HG02973 (cell line): ENCODE measurements at regions not wholly inside any gene's neighbourhood (a gene's known extent, or its start where the extent isn't known, plus 50 kb on each side); places are given as distances from the start of the nearest gene placed in this dataset.
"Not testable (repeated sequence)": the region's sequence is repeated elsewhere in the genome, so short reads cannot be mapped to it uniquely, and the experiment has no call there.

Experiments used
- ATAC-seq: cut with Tn5 transposase; IDR thresholded peaks from one replicate; pipeline ENCODE4 v1.9.1; 2021; ENCODE audit warnings: moderate library complexity; ENCODE audit not compliant: unreplicated experiment

- ATAC-seq = not testable (repeated sequence)
Observed at GRCh38 chr9:61817127-61817705, 627.4 kb downstream of the SPATA31A7 start.

GRCh38 chr9:61853624-61854259 is 663.9 kb downstream of the SPATA31A7 start:
- ATAC-seq = peak; percentile 82

GRCh38 chr9:61854260-61854640 is 664.4 kb downstream of the SPATA31A7 start:
- not testable (repeated sequence) for ATAC-seq

- peak; percentile 60 for ATAC-seq
Observed at GRCh38 chr9:61856283-61856682, 666.4 kb downstream of the SPATA31A7 start.

GRCh38 chr9:61856858-61857453 is 667.1 kb downstream of the SPATA31A7 start:
- ATAC-seq = not testable (repeated sequence)

GRCh38 chr9:61857709-61858351 is 668.0 kb downstream of the SPATA31A7 start:
- peak; percentile 82 for ATAC-seq

GRCh38 chr9:61862431-61862971 is 672.7 kb downstream of the SPATA31A7 start:
- not testable (repeated sequence) for ATAC-seq

- not testable (repeated sequence) for ATAC-seq
Observed at GRCh38 chr9:61864463-61864862, 674.6 kb downstream of the SPATA31A7 start.

GRCh38 chr9:61868965-61869364 is 679.1 kb downstream of the SPATA31A7 start:
- ATAC-seq = not testable (repeated sequence)

- not testable (repeated sequence) for ATAC-seq
Observed at GRCh38 chr9:61872329-61872728, 682.5 kb downstream of the SPATA31A7 start.
